ENCODE measurements at regions not wholly inside any gene's neighbourhood (a gene's known extent, or its start where the extent isn't known, plus 50 kb on each side); places are given as distances from the start of the nearest gene placed in this dataset.

DNA sequence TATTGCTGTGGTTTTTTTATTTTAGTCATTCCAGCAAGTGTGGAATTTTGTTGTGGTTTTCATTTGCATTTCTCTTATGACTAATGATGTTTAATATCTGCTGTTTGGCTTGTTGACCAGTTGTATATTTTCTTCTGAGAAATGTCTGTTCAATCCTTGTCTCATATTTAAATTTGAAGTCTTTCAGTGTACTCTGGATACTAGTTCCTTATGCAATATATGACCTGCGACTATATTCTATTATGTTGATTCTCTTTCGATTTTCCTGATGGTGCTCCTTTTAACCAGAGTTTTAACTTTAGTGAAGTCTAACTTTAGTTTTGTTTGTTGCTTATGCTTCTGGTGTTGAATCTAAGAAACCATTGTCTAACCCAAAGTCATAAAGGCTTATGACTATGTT is 1528.0 kb downstream of the TECRL start:
- DNase-seq (ENCODE audit: extremely low read depth, low read depth) = no peak
- TF ChIP-seq, protein P1, sequence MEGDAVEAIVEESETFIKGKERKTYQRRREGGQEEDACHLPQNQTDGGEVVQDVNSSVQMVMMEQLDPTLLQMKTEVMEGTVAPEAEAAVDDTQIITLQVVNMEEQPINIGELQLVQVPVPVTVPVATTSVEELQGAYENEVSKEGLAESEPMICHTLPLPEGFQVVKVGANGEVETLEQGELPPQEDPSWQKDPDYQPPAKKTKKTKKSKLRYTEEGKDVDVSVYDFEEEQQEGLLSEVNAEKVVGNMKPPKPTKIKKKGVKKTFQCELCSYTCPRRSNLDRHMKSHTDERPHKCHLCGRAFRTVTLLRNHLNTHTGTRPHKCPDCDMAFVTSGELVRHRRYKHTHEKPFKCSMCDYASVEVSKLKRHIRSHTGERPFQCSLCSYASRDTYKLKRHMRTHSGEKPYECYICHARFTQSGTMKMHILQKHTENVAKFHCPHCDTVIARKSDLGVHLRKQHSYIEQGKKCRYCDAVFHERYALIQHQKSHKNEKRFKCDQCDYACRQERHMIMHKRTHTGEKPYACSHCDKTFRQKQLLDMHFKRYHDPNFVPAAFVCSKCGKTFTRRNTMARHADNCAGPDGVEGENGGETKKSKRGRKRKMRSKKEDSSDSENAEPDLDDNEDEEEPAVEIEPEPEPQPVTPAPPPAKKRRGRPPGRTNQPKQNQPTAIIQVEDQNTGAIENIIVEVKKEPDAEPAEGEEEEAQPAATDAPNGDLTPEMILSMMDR (IDR thresholded peaks at IDR 0.05; ENCODE audit: low read depth, low read length, missing control alignments) = no peak

DNA sequence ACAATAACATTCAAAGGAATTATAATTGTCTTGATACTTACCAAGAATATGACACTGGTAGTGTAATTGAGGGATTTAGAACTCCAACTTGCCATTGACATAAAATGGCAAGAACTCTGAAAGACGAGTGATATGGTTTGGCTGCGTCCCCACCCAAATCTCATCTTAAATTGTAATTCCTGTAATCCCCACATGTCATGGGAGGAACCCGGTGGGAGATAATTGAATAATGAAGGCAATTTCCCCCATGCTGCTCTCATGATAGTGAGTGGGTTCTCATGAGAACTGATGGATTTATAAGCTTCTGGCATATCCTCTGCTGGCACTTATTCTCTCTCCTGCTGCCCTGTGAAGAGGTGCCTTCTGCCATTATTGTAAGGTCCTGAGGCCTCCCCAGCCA is 1536.4 kb downstream of the TECRL start:
- TF ChIP-seq, protein P1 (IDR thresholded peaks at IDR 0.05; ENCODE audit: low read depth, low read length, missing control alignments) = no peak

More for the DNA sequence above, 1528.0 kb downstream of the TECRL start:
- H3K4me3 ChIP-seq (replicated peaks; ENCODE audit: low read depth, low read length) = no peak overlapping the region

DNA sequence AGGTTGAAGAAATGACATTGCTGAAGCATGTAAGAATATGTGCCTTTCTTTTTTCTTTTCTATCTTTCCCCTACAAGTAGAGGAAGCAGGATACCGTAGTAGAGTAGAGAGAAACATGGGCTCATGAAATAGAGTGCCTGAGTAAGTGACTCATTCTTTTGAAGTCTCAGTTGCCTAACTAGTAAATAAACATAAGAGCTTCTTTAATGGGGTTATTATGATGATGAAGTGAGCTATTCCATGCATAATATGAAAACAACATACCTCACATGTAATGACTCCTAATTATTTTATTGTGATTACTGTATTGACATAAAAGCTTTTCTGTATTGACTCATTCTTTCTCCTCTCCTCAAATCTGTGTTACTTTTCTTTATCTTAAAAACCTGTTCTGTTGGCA is 1538.2 kb downstream of the TECRL start:
- TF ChIP-seq, protein P1 (IDR thresholded peaks at IDR 0.05; ENCODE audit: low read depth, low read length, missing control alignments) = no peak
- no peak overlapping the region for H3K4me3 ChIP-seq (replicated peaks; ENCODE audit: low read depth, low read length)
- DNase-seq (ENCODE audit: extremely low read depth, low read depth) = no peak

More for the DNA sequence above, 1536.4 kb downstream of the TECRL start:
- no peak overlapping the region for H3K4me3 ChIP-seq (replicated peaks; ENCODE audit: low read depth, low read length)
- no peak for DNase-seq (ENCODE audit: extremely low read depth, low read depth)

DNA sequence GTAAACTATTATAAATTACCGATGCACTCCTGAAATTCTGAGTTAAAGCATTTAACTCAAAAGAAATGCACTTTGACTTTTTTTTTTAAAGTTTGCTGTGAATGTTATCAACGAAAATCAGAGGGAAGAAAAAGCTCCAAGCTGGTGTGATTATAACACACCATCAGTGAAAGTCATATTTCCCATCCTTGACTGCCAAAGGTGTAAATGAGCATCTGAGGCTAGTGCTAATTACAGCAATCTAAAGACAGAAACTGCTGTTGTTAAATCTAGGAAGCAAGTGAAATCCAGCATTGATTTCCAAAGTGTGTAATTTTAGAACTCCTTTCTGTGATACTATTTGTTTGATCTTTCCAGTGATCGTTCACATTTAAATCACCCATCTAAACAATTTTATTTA is 1538.8 kb downstream of the TECRL start:
- TF ChIP-seq, protein P1 (IDR thresholded peaks at IDR 0.05; ENCODE audit: low read depth, low read length, missing control alignments) = no peak
- no peak overlapping the region for H3K4me3 ChIP-seq (replicated peaks; ENCODE audit: low read depth, low read length)
- no peak for DNase-seq (ENCODE audit: extremely low read depth, low read depth)

DNA sequence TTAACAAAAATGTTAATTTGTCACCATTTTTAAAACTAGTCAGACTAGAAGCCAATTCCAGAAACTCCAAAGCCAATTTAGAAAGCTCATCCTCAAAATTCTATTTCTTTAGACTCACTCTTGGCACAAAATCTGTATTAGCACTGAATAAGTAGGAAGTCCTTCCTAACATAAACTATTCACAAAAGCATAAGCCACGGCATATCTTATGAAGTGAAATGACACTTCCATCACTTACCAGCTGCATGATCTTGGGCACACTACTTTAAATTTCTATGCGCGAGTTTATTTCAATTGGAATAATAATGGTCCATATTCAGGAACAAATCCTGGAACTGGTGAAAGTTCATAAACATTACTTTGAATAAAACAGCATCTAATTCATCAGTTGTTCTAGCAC is 1544.0 kb downstream of the TECRL start:
- no peak for DNase-seq (ENCODE audit: extremely low read depth, low read depth)
- TF ChIP-seq, protein P1 (IDR thresholded peaks at IDR 0.05; ENCODE audit: low read depth, low read length, missing control alignments) = no peak

DNA sequence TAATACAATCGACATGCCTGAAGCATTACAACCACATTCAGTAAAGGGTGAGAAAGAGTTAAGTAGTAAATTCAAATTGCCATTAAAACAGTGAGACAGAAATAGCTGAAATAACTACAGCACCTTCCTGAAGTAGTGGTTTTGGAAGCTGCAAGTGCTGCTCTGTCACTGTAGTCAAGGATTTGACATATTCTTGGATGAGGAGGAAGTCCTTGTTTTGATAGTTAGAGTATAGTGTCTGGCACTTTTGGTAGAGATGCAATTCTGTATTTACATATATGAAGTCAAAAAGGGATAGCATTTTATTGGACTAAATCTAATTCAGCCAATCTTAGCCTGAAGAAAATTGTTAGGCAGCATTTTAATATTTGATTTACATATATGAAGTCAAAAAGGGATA is 1559.6 kb downstream of the TECRL start:
- DNase-seq (ENCODE audit: extremely low read depth, low read depth) = no peak
- H3K4me3 ChIP-seq (replicated peaks; ENCODE audit: low read depth, low read length) = no peak overlapping the region
- TF ChIP-seq, protein P1 (IDR thresholded peaks at IDR 0.05; ENCODE audit: low read depth, low read length, missing control alignments) = no peak

More for the DNA sequence above, 1544.0 kb downstream of the TECRL start:
- H3K4me3 ChIP-seq (replicated peaks; ENCODE audit: low read depth, low read length) = no peak overlapping the region

DNA sequence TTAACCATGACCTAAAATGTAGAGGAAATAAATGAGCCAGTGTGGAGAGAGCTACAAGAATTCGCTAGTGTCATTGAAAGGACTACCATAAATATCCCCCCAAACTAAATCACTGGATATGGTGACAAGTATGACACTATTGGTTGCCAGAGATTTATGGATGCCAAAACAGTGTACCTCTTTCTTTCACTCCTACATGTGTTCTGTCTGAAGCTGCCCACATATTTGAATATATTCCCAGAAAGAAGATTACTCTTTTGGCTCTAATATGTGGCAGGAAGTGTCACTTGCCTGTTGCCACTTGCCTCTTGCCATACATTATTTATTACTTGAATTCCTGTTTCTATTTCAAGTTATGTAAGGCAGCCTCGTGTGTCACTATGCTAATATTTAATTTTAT is 1573.6 kb downstream of the TECRL start:
- TF ChIP-seq, protein P1 (IDR thresholded peaks at IDR 0.05; ENCODE audit: low read depth, low read length, missing control alignments) = no peak
- H3K4me3 ChIP-seq (replicated peaks; ENCODE audit: low read depth, low read length) = no peak overlapping the region
- DNase-seq (ENCODE audit: extremely low read depth, low read depth) = no peak
